Caki2 (cell line): ENCODE measurements at regions not wholly inside any gene's neighbourhood (a gene's known extent, or its start where the extent isn't known, plus 50 kb on each side); places are given as distances from the start of the nearest gene placed in this dataset.
"Not testable (repeated sequence)": the region's sequence is repeated elsewhere in the genome, so short reads cannot be mapped to it uniquely, and the experiment has no call there.

ENCODE experiments used
- DNase-seq: peaks from one replicate; pipeline ENCODE4 v3.0.0-alpha.2; 2015; ENCODE audit warnings: low read depth
- in situ Hi-C: cut with HindIII; loops from 2 replicates; pipeline ENCODE4 v1.10.0; 2016; ENCODE audit warnings: low sequenced_read_pairs, low pct_unique_long_range_greater_than_20kb, mixed read lengths

GRCh38 chr6:78605909-78606446 is 261.4 kb upstream of the IRAK1BP1 start:
- DNase-seq: peak; percentile 49
- in situ Hi-C loops: no loop called here

GRCh38 chr6:78607189-78607588 is 260.2 kb upstream of the IRAK1BP1 start:
- peak; percentile 15 for DNase-seq
- in situ Hi-C loops: no loop called here

- in situ Hi-C loops: no loop called here
- peak; percentile 85 for DNase-seq
Measured at GRCh38 chr6:78611102-78611620, 256.2 kb upstream of the IRAK1BP1 start.

GRCh38 chr6:78611886-78612480 is 255.4 kb upstream of the IRAK1BP1 start:
- in situ Hi-C loops: no loop called here
- peak; percentile 67 for DNase-seq

GRCh38 chr6:78614961-78615360 is 252.4 kb upstream of the IRAK1BP1 start:
- in situ Hi-C loops: no loop called here

GRCh38 chr6:78615430-78615904 is 251.9 kb upstream of the IRAK1BP1 start:
- DNase-seq: no peak
- in situ Hi-C loops: no loop called here

More at GRCh38 chr6:78614961-78615360, 252.4 kb upstream of the IRAK1BP1 start:
- no peak for DNase-seq

GRCh38 chr6:78618970-78619369 is 248.4 kb upstream of the IRAK1BP1 start:
- DNase-seq: no peak
- in situ Hi-C loops: no loop called here

GRCh38 chr6:78623554-78623953 is 243.8 kb upstream of the IRAK1BP1 start:
- in situ Hi-C loops: no loop called here
- DNase-seq: no peak

GRCh38 chr6:78629154-78629721 is 238.1 kb upstream of the IRAK1BP1 start:
- in situ Hi-C loops: no loop called here
- no peak for DNase-seq

- DNase-seq: no peak
- in situ Hi-C loops: no loop called here
Measured at GRCh38 chr6:78629836-78630235, 237.5 kb upstream of the IRAK1BP1 start.

- in situ Hi-C loops: no loop called here
- DNase-seq: no peak
Measured at GRCh38 chr6:78631976-78632375, 235.4 kb upstream of the IRAK1BP1 start.

GRCh38 chr6:78639111-78640110 is 227.9 kb upstream of the IRAK1BP1 start:
- DNase-seq: peak; percentile 12
- in situ Hi-C loops: no loop called here

GRCh38 chr6:78643976-78644375 is 223.4 kb upstream of the IRAK1BP1 start:
- DNase-seq, in situ Hi-C loops: not testable (repeated sequence)

GRCh38 chr6:78646542-78647415 is 220.6 kb upstream of the IRAK1BP1 start:
- DNase-seq, in situ Hi-C loops: not testable (repeated sequence)

GRCh38 chr6:78665819-78666218 is 201.5 kb upstream of the IRAK1BP1 start:
- in situ Hi-C loops: not testable (repeated sequence)

GRCh38 chr6:78666764-78667163 is 200.6 kb upstream of the IRAK1BP1 start:
- DNase-seq: no peak
- in situ Hi-C loops: no loop called here

More at GRCh38 chr6:78665819-78666218, 201.5 kb upstream of the IRAK1BP1 start:
- not testable (repeated sequence) for DNase-seq

- no peak for DNase-seq
- in situ Hi-C loops: no loop called here
Measured at GRCh38 chr6:78670156-78670555, 197.2 kb upstream of the IRAK1BP1 start.
